Spleen (tissue), 11 donors: ENCODE measurements at regions not wholly inside any gene's neighbourhood (a gene's known extent, or its start where the extent isn't known, plus 50 kb on each side); places are given as distances from the start of the nearest gene placed in this dataset.

Experiments used
- DNase-seq: peaks from one replicate; pipeline ENCODE4 v3.0.0-alpha.2; 2020
- H3K27ac ChIP-seq, 8 donors: fragments of 200-600 bp; sonication (generic) in 7 of 8; 1 replicate in 4 of 8; 2 replicates in 4 of 8; pipeline versions ENCODE4 v1.5.0 to v1.8.0; 2016 to 2021; ENCODE audit warnings: inconsistent platforms in 4 of 8, mild to moderate bottlenecking in 4 of 8, moderate library complexity in 1 of 8
- H3K27me3 ChIP-seq, 7 donors: fragments of 200-600 bp; sonication (generic) in 6 of 7; replicated peaks in 1 of 7; 1 replicate in 4 of 7; 2 replicates in 3 of 7; pipeline versions ENCODE4 v1.5.0 to v1.8.0; 2016 to 2021; ENCODE audit warnings: inconsistent platforms in 3 of 7, mild to moderate bottlenecking in 1 of 7
- H3K36me3 ChIP-seq, 6 donors: fragments of 200-600 bp; sonication (generic) in 5 of 6; 1 replicate in 4 of 6; 2 replicates in 2 of 6; pipeline versions ENCODE4 v1.5.0 to v1.8.0; 2016 to 2021; ENCODE audit warnings: inconsistent platforms in 2 of 6
- H3K4me1 ChIP-seq, 6 donors: fragments of 200-600 bp; sonication (generic) in 5 of 6; 1 replicate in 3 of 6; 2 replicates in 3 of 6; pipeline versions ENCODE4 v1.5.0 to v1.8.0; 2016 to 2021; ENCODE audit warnings: inconsistent platforms in 3 of 6
- H3K4me3 ChIP-seq, 8 donors: fragments of 200-600 bp; sonication (generic) in 7 of 8; 1 replicate in 4 of 8; 2 replicates in 4 of 8; pipeline versions ENCODE4 v1.5.0 to v1.8.0; 2016 to 2021; ENCODE audit warnings: inconsistent platforms in 4 of 8, mild to moderate bottlenecking in 4 of 8, moderate library complexity in 2 of 8
- H3K9me3 ChIP-seq, 8 donors: fragments of 200-600 bp; sonication (generic) in 7 of 8; 1 replicate in 4 of 8; 2 replicates in 4 of 8; pipeline versions ENCODE4 v1.5.0 to v1.8.0; 2016 to 2021; ENCODE audit warnings: inconsistent platforms in 4 of 8
- CTCF ChIP-seq, 11 experiments: fragments of 200-600 bp in 7 of 11; fragments of 450-650 bp in 4 of 11; sonication (generic) in 4 of 11; IDR thresholded peaks in 8 of 11; conservative IDR thresholded peaks in 3 of 11; 1 replicate in 7 of 11; 2 replicates in 4 of 11; pipeline versions ENCODE4 v1.4.0 to v1.8.0; 2016 to 2021; ENCODE audit warnings: antibody characterized with exemption in 11 of 11, inconsistent platforms in 4 of 11, mild to moderate bottlenecking in 1 of 11
- POLR2A ChIP-seq, 3 donors: fragments of 450-650 bp; IDR thresholded peaks; one replicate each; pipeline ENCODE4 v1.5.1; 2017; ENCODE audit warnings: antibody characterized with exemption in 3 of 3, mild to moderate bottlenecking in 1 of 3
- POLR2AphosphoS5 ChIP-seq, 3 donors: sonication (generic); formaldehyde crosslinking; IDR thresholded peaks; one replicate each; pipeline ENCODE4 v1.5.1; 2017; ENCODE audit warnings: antibody characterized with exemption in 3 of 3
- WGBS, 5 donors: extraction: QIAGEN DNeasy Blood & Tissue Kit in 3 of 5; methylation state at CpG; one replicate each; pipeline versions ENCODE4 v1.1.5 to v1.1.7; 2013 to 2018; 5-methylcytosine and 5-hydroxymethylcytosine counted together
- intact Hi-C: fragments of 100-400 bp; cut with DNase I; formaldehyde crosslinking; loops from one replicate; pipeline ENCODE4 v1.15.0; 2023; ENCODE audit warnings: low total_unique reads
- donor health status: healthy with polysubstance abuse.
- donor health status: DM: no; HTN: no; CAD: no; lungs with moderate emphysema.
- donor health status: DM: no; HTN: no; CAD: no.
- donor health status: Bipolar disorder and iron deficiency.
- donor health status: healthy.
- donor health status: DM: no; HTN: no; CAD: no.
- donor health status: DM: yes; HTN: yes; CAD: no.

- no peak for DNase-seq
- no peak overlapping the region for H3K27ac ChIP-seq
- intact Hi-C loops: no loop called here
- WGBS, 5 donors: 85 to 93% (median 90%) methylated on average over 7 of the region's 7 CpGs
- peaks cover 0 to 3% (median 0%) of the 10 kb centered on the region in 6 donors for H3K4me1 ChIP-seq
- no peak for TF ChIP-seq POLR2AphosphoS5 (IDR thresholded peaks at IDR 0.05)
- no peak for TF ChIP-seq POLR2A (IDR thresholded peaks at IDR 0.05)
- TF ChIP-seq CTCF (IDR thresholded peaks at IDR 0.05 in 8 of 11, conservative IDR thresholded peaks at IDR 0.05 in 3 of 11): no peak
- H3K9me3 ChIP-seq: no peaks in the 10 kb centered on the region
- no peaks in the 10 kb centered on the region for H3K36me3 ChIP-seq
- H3K27me3 ChIP-seq: no peaks in the 10 kb centered on the region
- H3K4me3 ChIP-seq: no peak overlapping the region
These were observed 248.6 kb downstream of the MAF start for GRCh38 chr16:79351927-79352326.

GRCh38 chr16:79349803-79350202 is 250.7 kb downstream of the MAF start:
- DNase-seq: no peak
- Histone ChIP-seq H3K27ac (no peak overlapping the region), H3K27me3 (no peaks in the 10 kb centered on the region), H3K4me1 (peaks cover 0 to 3% (median 0%) of the 10 kb centered on the region in 6 donors), H3K4me3 (no peak overlapping the region), H3K9me3 (no peaks in the 10 kb centered on the region), H3K36me3 (no peaks in the 10 kb centered on the region)
- 89 to 96% (median 90%) methylated on average over 3 of the region's 3 CpGs for WGBS, 5 donors
- intact Hi-C loops: no loop called here
- TF ChIP-seq POLR2AphosphoS5 (IDR thresholded peaks at IDR 0.05) (no peak), CTCF (IDR thresholded peaks at IDR 0.05 in 8 of 11, conservative IDR thresholded peaks at IDR 0.05 in 3 of 11) (no peak), POLR2A (IDR thresholded peaks at IDR 0.05) (no peak)

GRCh38 chr16:79348521-79349306 is 251.8 kb downstream of the MAF start:
- WGBS, 5 donors: 84 to 94% (median 92%) methylated on average over 11 of the region's 11 CpGs
- TF ChIP-seq CTCF (IDR thresholded peaks at IDR 0.05 in 8 of 11, conservative IDR thresholded peaks at IDR 0.05 in 3 of 11) (no peak), POLR2AphosphoS5 (IDR thresholded peaks at IDR 0.05) (no peak), POLR2A (IDR thresholded peaks at IDR 0.05) (no peak)

GRCh38 chr16:79347277-79347676 is 253.3 kb downstream of the MAF start:
- H3K27ac ChIP-seq: no peak overlapping the region
- WGBS, 5 donors: 78 to 85% (median 81%) methylated on average over 17 to 19 of the region's 19 CpGs
- no peak for TF ChIP-seq POLR2AphosphoS5 (IDR thresholded peaks at IDR 0.05)
- no peak for TF ChIP-seq CTCF (IDR thresholded peaks at IDR 0.05 in 8 of 11, conservative IDR thresholded peaks at IDR 0.05 in 3 of 11)
- TF ChIP-seq POLR2A (IDR thresholded peaks at IDR 0.05): no peak
- H3K9me3 ChIP-seq: no peaks in the 10 kb centered on the region
- no peak for DNase-seq
- H3K4me1 ChIP-seq: peaks cover 0 to 3% (median 0%) of the 10 kb centered on the region in 6 donors
- intact Hi-C loops: no loop called here
- no peaks in the 10 kb centered on the region for H3K36me3 ChIP-seq
- H3K27me3 ChIP-seq: no peaks in the 10 kb centered on the region
- no peak overlapping the region for H3K4me3 ChIP-seq

More at GRCh38 chr16:79348521-79349306, 251.8 kb downstream of the MAF start:
- DNase-seq: no peak
- Histone ChIP-seq H3K9me3 (no peaks in the 10 kb centered on the region), H3K4me3 (no peak overlapping the region), H3K27me3 (no peaks in the 10 kb centered on the region), H3K4me1 (peaks cover 0 to 3% (median 0%) of the 10 kb centered on the region in 6 donors), H3K27ac (no peak overlapping the region), H3K36me3 (no peaks in the 10 kb centered on the region)
- intact Hi-C loops: no loop called here
